ENCODE measurements at regions not wholly inside any gene's neighbourhood (a gene's known extent, or its start where the extent isn't known, plus 50 kb on each side); places are given as distances from the start of the nearest gene placed in this dataset.
"Not testable (repeated sequence)": the region's sequence is repeated elsewhere in the genome, so short reads cannot be mapped to it uniquely, and the experiment has no call there.

- H3K9me3 ChIP-seq (ENCODE audit: control insufficient read depth in 2 of 2, low read length in 2 of 2); H3K27me3 Mint-ChIP-seq; H3K27me3 ChIP-seq (ENCODE audit: control insufficient read depth, insufficient read depth, low read length); ATAC-seq (ENCODE audit: low read depth in 2 of 2); H3K9me3 Mint-ChIP-seq; H3K4me3 ChIP-seq (ENCODE audit: low read depth, low read length); H3K4me1 ChIP-seq (ENCODE audit: control insufficient read depth, insufficient read depth, low read length, poor library complexity, severe bottlenecking); H3K36me3 Mint-ChIP-seq; H3K36me3 ChIP-seq (ENCODE audit: control insufficient read depth, insufficient read depth, low read length); DNase-seq; H3K27ac ChIP-seq (ENCODE audit: insufficient read depth, low read length, poor library complexity, severe bottlenecking); H3K4me3 Mint-ChIP-seq; H3K27ac Mint-ChIP-seq; H3K4me1 Mint-ChIP-seq: not testable (repeated sequence)
Measured at GRCh38 chr5:134471858-134472449, 53.5 kb upstream of the JADE2 start.

DNA sequence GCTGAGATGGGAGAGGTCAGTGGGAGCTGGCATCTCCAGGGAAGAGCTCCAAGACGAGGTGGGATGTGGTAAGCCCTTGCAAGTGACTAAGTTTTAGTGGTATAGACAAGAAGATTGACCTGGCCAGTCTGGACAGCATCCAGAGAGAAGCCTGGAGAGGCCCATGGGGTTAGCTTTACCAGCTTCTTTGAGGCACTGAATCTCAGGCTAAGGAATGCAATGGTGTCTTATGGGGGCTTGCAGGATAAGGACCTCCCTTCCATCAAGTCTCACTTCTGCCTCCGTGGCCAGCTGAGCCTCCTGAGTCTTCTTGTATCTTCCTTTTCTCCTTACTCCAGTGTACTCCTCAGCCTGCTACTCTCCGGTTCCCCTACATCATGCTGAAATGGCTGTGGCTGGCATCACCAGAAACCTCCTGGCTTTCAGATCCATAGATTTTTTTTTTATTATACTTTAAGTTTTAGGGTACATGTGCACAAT, 56.5 kb upstream of the JADE2 start:
- H3K36me3 Mint-ChIP-seq: no peaks in the 10 kb centered on the region
- ATAC-seq (ENCODE audit: low read depth in 2 of 2): no peak
- peaks cover 0 to 7% (median 4%) of the 10 kb centered on the region in 7 donors for H3K9me3 Mint-ChIP-seq
- H3K27ac Mint-ChIP-seq: peak overlapping the region in 1 of 3 donors; percentile 17
- Histone ChIP-seq H3K27ac (ENCODE audit: insufficient read depth, low read length, poor library complexity, severe bottlenecking) (no peak overlapping the region), H3K4me3 (ENCODE audit: low read depth, low read length) (no peak overlapping the region), H3K27me3 (ENCODE audit: control insufficient read depth, insufficient read depth, low read length) (no peaks in the 10 kb centered on the region), H3K4me1 (ENCODE audit: control insufficient read depth, insufficient read depth, low read length, poor library complexity, severe bottlenecking) (peaks cover 15% of the 10 kb centered on the region), H3K36me3 (ENCODE audit: control insufficient read depth, insufficient read depth, low read length) (no peaks in the 10 kb centered on the region), H3K9me3 (ENCODE audit: control insufficient read depth in 2 of 2, low read length in 2 of 2) (no peaks in the 10 kb centered on the region)
- peak overlapping the region in 1 of 4 donors; percentile 55 for H3K4me3 Mint-ChIP-seq
- no peaks in the 10 kb centered on the region for H3K27me3 Mint-ChIP-seq
- peaks cover 0 to 18% (median 4%) of the 10 kb centered on the region in 4 donors for H3K4me1 Mint-ChIP-seq
- DNase-seq: no peak

DNA sequence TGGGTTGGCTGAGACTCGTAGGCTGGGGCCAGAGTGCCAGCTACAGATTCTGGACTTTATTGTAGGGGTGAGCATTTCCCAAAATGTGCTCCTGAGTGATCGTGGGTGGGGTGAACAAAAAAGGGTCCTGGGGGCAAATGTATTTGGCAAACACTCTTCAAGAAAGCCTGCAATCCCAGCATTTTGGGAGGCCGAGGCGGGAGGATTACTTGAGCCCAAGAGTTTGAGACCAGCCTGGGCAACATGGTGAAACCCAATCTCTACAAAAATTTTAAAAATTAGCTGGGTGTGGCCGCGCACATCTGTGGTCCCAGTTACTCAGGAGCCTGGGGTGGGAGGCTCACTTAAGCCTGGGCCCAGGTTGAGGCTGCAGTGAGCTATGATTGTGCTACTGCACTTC, 55.5 kb upstream of the CDKN2AIPNL start:
- no peaks in the 10 kb centered on the region for H3K36me3 Mint-ChIP-seq
- no peak overlapping the region for H3K4me3 ChIP-seq (ENCODE audit: low read depth, low read length)
- peak overlapping the region in 3 of 4 donors; percentile 31 to 85 (median 40) for H3K4me3 Mint-ChIP-seq
- H3K27me3 ChIP-seq (ENCODE audit: control insufficient read depth, insufficient read depth, low read length): no peaks in the 10 kb centered on the region
- H3K36me3 ChIP-seq (ENCODE audit: control insufficient read depth, insufficient read depth, low read length): no peaks in the 10 kb centered on the region
- H3K27ac Mint-ChIP-seq: peak overlapping the region; percentile 46 to 89 (median 89)
- H3K4me1 Mint-ChIP-seq: peaks cover 0 to 18% (median 4%) of the 10 kb centered on the region in 4 donors
- no peak for DNase-seq
- H3K4me1 ChIP-seq (ENCODE audit: control insufficient read depth, insufficient read depth, low read length, poor library complexity, severe bottlenecking): peaks cover 15% of the 10 kb centered on the region
- peaks cover 0 to 4% (median 0%) of the 10 kb centered on the region in 7 donors for H3K9me3 Mint-ChIP-seq
- no peak overlapping the region for H3K27ac ChIP-seq (ENCODE audit: insufficient read depth, low read length, poor library complexity, severe bottlenecking)
- H3K9me3 ChIP-seq (ENCODE audit: control insufficient read depth in 2 of 2, low read length in 2 of 2): no peaks in the 10 kb centered on the region
- no peaks in the 10 kb centered on the region for H3K27me3 Mint-ChIP-seq
- no peak for ATAC-seq (ENCODE audit: low read depth in 2 of 2)

GRCh38 chr5:134466241-134467069, 54.8 kb upstream of the CDKN2AIPNL start:
- H3K36me3 Mint-ChIP-seq: no peaks in the 10 kb centered on the region
- Histone ChIP-seq H3K4me3 (ENCODE audit: low read depth, low read length) (peak overlapping the region; percentile 48), H3K4me1 (ENCODE audit: control insufficient read depth, insufficient read depth, low read length, poor library complexity, severe bottlenecking) (peaks cover 15% of the 10 kb centered on the region), H3K27me3 (ENCODE audit: control insufficient read depth, insufficient read depth, low read length) (no peaks in the 10 kb centered on the region), H3K36me3 (ENCODE audit: control insufficient read depth, insufficient read depth, low read length) (no peaks in the 10 kb centered on the region), H3K9me3 (ENCODE audit: control insufficient read depth in 2 of 2, low read length in 2 of 2) (no peaks in the 10 kb centered on the region), H3K27ac (ENCODE audit: insufficient read depth, low read length, poor library complexity, severe bottlenecking) (no peak overlapping the region)
- peak overlapping the region; percentile 77 to 90 (median 82) for H3K4me3 Mint-ChIP-seq
- ATAC-seq (ENCODE audit: low read depth in 2 of 2) (peak; percentile 26 to 50), DNase-seq (peak in 2 of 3 donors; percentile 29 to 55)
- peak overlapping the region; percentile 83 to 89 (median 89) for H3K27ac Mint-ChIP-seq
- H3K9me3 Mint-ChIP-seq: peaks cover 0 to 2% (median 0%) of the 10 kb centered on the region in 7 donors
- H3K27me3 Mint-ChIP-seq: no peaks in the 10 kb centered on the region
- peaks cover 0 to 18% (median 4%) of the 10 kb centered on the region in 4 donors for H3K4me1 Mint-ChIP-seq

DNA sequence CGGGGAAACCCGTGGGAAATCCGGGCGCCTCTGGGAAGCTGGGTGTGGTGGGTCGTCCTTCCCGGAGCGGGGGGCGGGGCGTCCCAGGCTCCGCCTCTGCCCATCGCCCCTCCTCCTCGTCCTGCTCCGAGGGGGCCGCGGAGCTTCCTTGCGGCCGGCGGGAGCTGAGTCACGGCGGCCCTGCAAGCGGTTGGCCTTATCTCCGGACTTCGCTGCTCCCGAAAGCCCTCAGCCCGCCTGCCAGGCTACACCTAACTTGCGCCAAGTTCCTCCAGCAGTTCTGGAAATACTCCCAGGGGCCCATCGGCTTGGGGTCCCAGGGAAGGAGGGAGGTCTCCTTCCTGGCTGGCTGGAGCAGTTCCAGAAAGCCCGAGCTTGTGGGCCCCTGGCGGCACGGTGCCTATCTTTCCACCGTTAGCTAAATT, 54.1 kb upstream of the CDKN2AIPNL start:
- no peaks in the 10 kb centered on the region for H3K9me3 ChIP-seq (ENCODE audit: control insufficient read depth in 2 of 2, low read length in 2 of 2)
- ATAC-seq (ENCODE audit: low read depth in 2 of 2) (peak; percentile 57 to 60), DNase-seq (peak; percentile 26 to 54 (median 37))
- Mint-ChIP-seq H3K27me3 (no peaks in the 10 kb centered on the region), H3K36me3 (no peaks in the 10 kb centered on the region), H3K4me3 (peak overlapping the region; percentile 77 to 90 (median 82)), H3K9me3 (peaks cover 0 to 2% (median 0%) of the 10 kb centered on the region in 7 donors), H3K27ac (peak overlapping the region; percentile 49 to 89 (median 83)), H3K4me1 (peaks cover 0 to 18% (median 4%) of the 10 kb centered on the region in 4 donors)
- no peaks in the 10 kb centered on the region for H3K27me3 ChIP-seq (ENCODE audit: control insufficient read depth, insufficient read depth, low read length)
- no peaks in the 10 kb centered on the region for H3K36me3 ChIP-seq (ENCODE audit: control insufficient read depth, insufficient read depth, low read length)
- peaks cover 15% of the 10 kb centered on the region for H3K4me1 ChIP-seq (ENCODE audit: control insufficient read depth, insufficient read depth, low read length, poor library complexity, severe bottlenecking)
- peak overlapping the region; percentile 53 for H3K4me3 ChIP-seq (ENCODE audit: low read depth, low read length)
- no peak overlapping the region for H3K27ac ChIP-seq (ENCODE audit: insufficient read depth, low read length, poor library complexity, severe bottlenecking)

DNA sequence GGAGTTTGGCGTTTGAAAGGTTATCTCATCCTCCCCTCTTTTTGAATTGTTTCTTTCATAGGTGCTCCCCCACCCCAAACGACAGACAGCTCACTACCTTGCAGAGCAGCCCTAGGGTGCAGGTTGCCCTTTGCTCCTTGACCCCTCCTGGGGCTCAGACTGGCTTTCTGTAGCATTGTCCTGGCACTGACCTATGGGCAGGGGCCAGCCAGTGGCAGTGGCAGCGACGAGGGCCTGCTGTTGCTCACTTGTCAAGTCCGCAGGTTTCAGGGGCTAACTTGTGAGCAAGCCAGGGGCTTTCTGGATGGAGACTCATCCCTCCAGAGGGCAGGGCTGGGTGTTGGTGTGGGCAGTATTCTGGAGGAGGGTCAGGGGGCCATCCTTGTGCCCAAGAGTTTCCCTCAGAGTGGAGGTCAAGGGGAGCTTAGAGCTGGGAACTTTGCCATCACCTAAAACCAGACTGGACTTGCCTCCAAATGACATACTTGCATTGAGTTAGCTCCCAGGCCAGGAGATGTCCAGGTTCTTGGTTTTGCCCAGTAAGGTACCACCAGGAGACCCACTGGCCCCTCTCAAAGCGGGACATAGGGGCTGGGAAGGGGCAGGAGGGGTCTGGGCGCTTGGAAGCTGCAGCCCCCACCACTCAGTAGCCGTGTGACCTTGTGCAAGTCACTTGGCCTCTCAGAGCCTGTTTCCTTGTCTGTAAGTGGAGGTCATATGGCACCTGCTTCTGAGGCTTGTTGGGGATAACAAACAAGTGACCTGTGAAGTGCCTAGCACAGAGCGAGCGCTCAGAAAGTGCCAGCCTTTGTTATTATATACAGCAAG, 53.5 kb upstream of the CDKN2AIPNL start:
- H3K27me3 ChIP-seq (ENCODE audit: control insufficient read depth, insufficient read depth, low read length): no peaks in the 10 kb centered on the region
- no peaks in the 10 kb centered on the region for H3K9me3 ChIP-seq (ENCODE audit: control insufficient read depth in 2 of 2, low read length in 2 of 2)
- peaks cover 0 to 18% (median 4%) of the 10 kb centered on the region in 4 donors for H3K4me1 Mint-ChIP-seq
- ATAC-seq (ENCODE audit: low read depth in 2 of 2) (no peak), DNase-seq (no peak)
- H3K27ac Mint-ChIP-seq: no peak overlapping the region
- peak overlapping the region; percentile 53 for H3K4me3 ChIP-seq (ENCODE audit: low read depth, low read length)
- H3K4me3 Mint-ChIP-seq: peak overlapping the region; percentile 64 to 85 (median 78)
- no peak overlapping the region for H3K27ac ChIP-seq (ENCODE audit: insufficient read depth, low read length, poor library complexity, severe bottlenecking)
- no peaks in the 10 kb centered on the region for H3K36me3 Mint-ChIP-seq
- no peaks in the 10 kb centered on the region for H3K27me3 Mint-ChIP-seq
- H3K36me3 ChIP-seq (ENCODE audit: control insufficient read depth, insufficient read depth, low read length): no peaks in the 10 kb centered on the region
- peaks cover 0 to 2% (median 0%) of the 10 kb centered on the region in 7 donors for H3K9me3 Mint-ChIP-seq
- peaks cover 15% of the 10 kb centered on the region for H3K4me1 ChIP-seq (ENCODE audit: control insufficient read depth, insufficient read depth, low read length, poor library complexity, severe bottlenecking)

GRCh38 chr5:134463991-134464760, 52.5 kb upstream of the CDKN2AIPNL start:
- H3K4me1 Mint-ChIP-seq: peaks cover 0 to 18% (median 4%) of the 10 kb centered on the region in 4 donors
- Histone ChIP-seq H3K4me3 (ENCODE audit: low read depth, low read length) (no peak overlapping the region), H3K27me3 (ENCODE audit: control insufficient read depth, insufficient read depth, low read length) (no peaks in the 10 kb centered on the region), H3K36me3 (ENCODE audit: control insufficient read depth, insufficient read depth, low read length) (no peaks in the 10 kb centered on the region), H3K4me1 (ENCODE audit: control insufficient read depth, insufficient read depth, low read length, poor library complexity, severe bottlenecking) (peaks cover 15% of the 10 kb centered on the region), H3K9me3 (ENCODE audit: control insufficient read depth in 2 of 2, low read length in 2 of 2) (no peaks in the 10 kb centered on the region), H3K27ac (ENCODE audit: insufficient read depth, low read length, poor library complexity, severe bottlenecking) (no peak overlapping the region)
- ATAC-seq (ENCODE audit: low read depth in 2 of 2) (no peak), DNase-seq (no peak)
- H3K9me3 Mint-ChIP-seq: peaks cover 0 to 2% (median 0%) of the 10 kb centered on the region in 7 donors
- peak overlapping the region in 1 of 3 donors; percentile 62 for H3K27ac Mint-ChIP-seq
- H3K36me3 Mint-ChIP-seq: no peaks in the 10 kb centered on the region
- no peaks in the 10 kb centered on the region for H3K27me3 Mint-ChIP-seq
- H3K4me3 Mint-ChIP-seq: peak overlapping the region in 2 of 4 donors; percentile 67 to 68
